ENCODE measurements at regions not wholly inside any gene's neighbourhood (a gene's known extent, or its start where the extent isn't known, plus 50 kb on each side); places are given as distances from the start of the nearest gene placed in this dataset.

- TF ChIP-seq POLR2A (IDR thresholded peaks at IDR 0.05) (no peak), CTCF (IDR thresholded peaks at IDR 0.05) (no peak)
These were observed 775.8 kb downstream of the CDH11 start for GRCh38 chr16:64346080-64346479.

Data from stomach (tissue), 4 donors.